Activated T-helper 17 cell treated with anti-CD3 and anti-CD28 coated beads, Interleukin-2, amount 50 U/mL, for 72 hours (primary cell): ENCODE measurements at regions not wholly inside any gene's neighbourhood (a gene's known extent, or its start where the extent isn't known, plus 50 kb on each side); places are given as distances from the start of the nearest gene placed in this dataset.
"Not testable (repeated sequence)": the region's sequence is repeated elsewhere in the genome, so short reads cannot be mapped to it uniquely, and the experiment has no call there.

ENCODE experiments used
- ATAC-seq: fragments of 150-1000 bp; cut with Tn5 transposase; replicated peaks from 2 replicates; pipeline ENCODE4 v1.10.0; 2021; ENCODE audit warnings: mild to moderate bottlenecking, moderate library complexity
- H3K27ac Mint-ChIP-seq: one replicate; pipeline ENCODE4 v1.8.0; 2022; ENCODE audit warnings: mixed read lengths
- H3K27me3 Mint-ChIP-seq: one replicate; pipeline ENCODE4 v1.8.0; 2022; ENCODE audit warnings: mixed read lengths
- H3K36me3 Mint-ChIP-seq: one replicate; pipeline ENCODE4 v1.8.0; 2022; ENCODE audit warnings: low read depth, mild to moderate bottlenecking, mixed read lengths
- H3K4me1 Mint-ChIP-seq: one replicate; pipeline ENCODE4 v1.8.0; 2022; ENCODE audit warnings: mixed read lengths
- H3K4me3 Mint-ChIP-seq: one replicate; pipeline ENCODE4 v1.8.0; 2022; ENCODE audit warnings: mild to moderate bottlenecking, mixed read lengths
- H3K9me3 Mint-ChIP-seq: one replicate; pipeline ENCODE4 v1.8.0; 2022; ENCODE audit warnings: mixed read lengths

DNA sequence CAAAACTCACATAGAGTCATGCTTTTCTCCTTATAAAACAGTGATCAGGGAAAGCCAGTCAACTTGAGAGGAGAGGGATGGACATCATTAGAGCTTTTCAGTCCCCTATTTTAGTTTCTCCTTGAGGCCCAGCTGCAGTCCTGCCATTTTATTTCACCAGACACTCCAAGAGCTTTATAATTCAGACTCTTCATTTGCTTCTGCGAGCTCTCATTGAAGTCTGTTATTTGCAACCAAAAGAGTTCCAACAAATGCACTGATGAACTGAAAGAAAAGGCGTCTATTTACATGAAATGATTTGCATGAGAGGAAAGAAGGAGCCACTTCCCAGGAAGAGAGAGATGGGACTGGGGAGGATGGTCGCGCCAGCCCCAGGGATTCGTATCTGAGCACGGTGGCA is 86.8 kb downstream of the NDUFA12 start:
- Mint-ChIP-seq H3K9me3 (no peaks in the 10 kb centered on the region), H3K36me3 (no peaks in the 10 kb centered on the region)
- no peak for ATAC-seq

DNA sequence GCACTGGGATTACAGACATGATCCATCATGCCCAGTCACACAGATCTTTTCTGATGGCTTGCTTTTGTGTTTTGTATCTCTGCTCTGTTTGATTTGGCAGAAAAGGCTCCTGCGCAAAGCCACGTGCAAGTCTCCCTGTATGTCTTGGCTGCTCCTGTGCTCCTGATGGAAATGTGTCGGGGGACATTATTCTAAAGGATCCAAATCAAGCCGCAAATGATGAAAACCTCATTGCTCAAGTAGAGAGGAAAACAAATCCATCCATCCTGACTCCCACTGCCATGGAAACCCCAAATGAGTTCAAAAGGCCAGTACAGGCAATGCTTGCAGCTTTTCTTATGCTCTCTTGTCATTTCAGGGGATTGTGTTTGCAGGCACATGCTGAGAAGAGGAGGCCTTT is 93.8 kb downstream of the NDUFA12 start:
- Mint-ChIP-seq H3K4me1 (peaks cover 7% of the 10 kb centered on the region), H3K27ac (no peak overlapping the region), H3K9me3 (peaks cover 5% of the 10 kb centered on the region), H3K27me3 (peaks cover 6% of the 10 kb centered on the region), H3K36me3 (no peaks in the 10 kb centered on the region), H3K4me3 (no peak overlapping the region)
- no peak for ATAC-seq

More for the DNA sequence above, 86.8 kb downstream of the NDUFA12 start:
- H3K4me1 Mint-ChIP-seq: peaks cover 7% of the 10 kb centered on the region
- H3K27ac Mint-ChIP-seq: no peak overlapping the region
- H3K27me3 Mint-ChIP-seq: no peaks in the 10 kb centered on the region
- no peak overlapping the region for H3K4me3 Mint-ChIP-seq

GRCh38 chr12:94905749-94906148 is 97.7 kb downstream of the NDUFA12 start:
- H3K9me3 Mint-ChIP-seq, H3K27me3 Mint-ChIP-seq, ATAC-seq, H3K4me3 Mint-ChIP-seq, H3K36me3 Mint-ChIP-seq, H3K27ac Mint-ChIP-seq, H3K4me1 Mint-ChIP-seq: not testable (repeated sequence)

- H3K27me3 Mint-ChIP-seq: no peaks in the 10 kb centered on the region
- ATAC-seq: no peak
- no peak overlapping the region for H3K27ac Mint-ChIP-seq
- H3K4me1 Mint-ChIP-seq: no peaks in the 10 kb centered on the region
- H3K9me3 Mint-ChIP-seq: no peaks in the 10 kb centered on the region
- H3K36me3 Mint-ChIP-seq: no peaks in the 10 kb centered on the region
- no peak overlapping the region for H3K4me3 Mint-ChIP-seq
These were observed 103.0 kb downstream of the NDUFA12 start for GRCh38 chr12:94900496-94900895.

DNA sequence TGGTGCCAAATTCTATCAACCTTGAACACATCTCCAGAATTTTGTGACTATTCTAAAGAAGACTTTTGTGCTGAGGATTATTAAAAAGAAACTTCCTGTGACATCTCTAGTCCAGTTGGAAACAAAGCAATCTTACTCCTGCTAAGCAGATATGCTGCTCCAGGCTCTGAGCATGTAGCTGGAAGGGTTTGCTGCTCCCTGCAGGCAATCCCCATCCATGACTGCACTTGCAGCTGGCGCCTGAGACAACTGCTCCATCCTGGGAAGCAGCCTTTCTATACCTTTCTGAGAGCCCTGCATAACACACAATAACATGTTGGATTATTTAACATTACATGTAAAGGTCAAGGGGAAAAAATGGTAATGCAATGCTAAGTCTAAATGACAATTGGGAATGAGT is 105.1 kb downstream of the NDUFA12 start:
- H3K4me1 Mint-ChIP-seq: no peaks in the 10 kb centered on the region
- H3K36me3 Mint-ChIP-seq: no peaks in the 10 kb centered on the region
- H3K4me3 Mint-ChIP-seq: no peak overlapping the region
- no peak overlapping the region for H3K27ac Mint-ChIP-seq
- no peak for ATAC-seq
- no peaks in the 10 kb centered on the region for H3K9me3 Mint-ChIP-seq
- peaks cover 2% of the 10 kb centered on the region for H3K27me3 Mint-ChIP-seq

GRCh38 chr12:94892544-94893267 is 110.8 kb downstream of the NDUFA12 start:
- Mint-ChIP-seq H3K36me3 (no peaks in the 10 kb centered on the region), H3K4me1 (no peaks in the 10 kb centered on the region), H3K4me3 (no peak overlapping the region), H3K27ac (no peak overlapping the region), H3K27me3 (peaks cover 16% of the 10 kb centered on the region), H3K9me3 (no peaks in the 10 kb centered on the region)
- ATAC-seq: no peak

DNA sequence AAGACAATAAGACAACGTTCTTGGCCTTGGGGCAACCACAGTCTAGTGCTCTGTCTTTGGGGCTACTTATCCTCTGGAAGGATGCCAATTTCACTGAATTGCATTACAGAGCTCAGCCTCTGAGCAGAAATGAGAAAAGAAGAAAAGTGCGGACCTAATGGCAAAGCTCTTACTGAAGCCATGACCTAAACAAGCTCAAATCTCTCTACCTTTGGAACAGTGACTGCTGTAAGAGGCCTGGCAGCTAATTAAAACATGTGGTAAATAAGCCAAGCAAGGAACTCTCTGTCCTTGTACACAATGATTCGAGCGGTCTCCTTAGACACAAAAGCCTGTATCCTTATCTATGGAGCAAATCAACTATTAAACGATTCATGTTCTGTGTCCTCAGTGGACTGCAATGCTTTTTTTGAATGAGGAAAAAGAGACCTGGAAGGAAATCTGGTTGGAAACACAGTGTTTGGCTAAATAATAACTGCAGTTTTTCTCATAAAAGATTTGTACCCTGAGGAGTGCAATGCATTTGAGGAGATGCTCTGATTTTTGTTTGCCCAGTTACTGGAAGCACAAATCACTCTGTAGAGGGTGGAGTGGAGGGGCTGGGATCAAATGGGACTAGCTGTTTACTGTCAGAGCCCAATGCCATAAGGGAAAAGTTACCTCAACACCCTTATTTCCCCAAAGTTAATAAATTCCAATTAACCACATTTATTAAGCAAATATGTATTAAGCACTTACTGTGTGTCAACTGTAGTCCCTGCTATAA is 113.9 kb downstream of the NDUFA12 start:
- Mint-ChIP-seq H3K27ac (no peak overlapping the region), H3K27me3 (peaks cover 16% of the 10 kb centered on the region), H3K9me3 (no peaks in the 10 kb centered on the region), H3K36me3 (no peaks in the 10 kb centered on the region), H3K4me3 (no peak overlapping the region), H3K4me1 (no peaks in the 10 kb centered on the region)
- no peak for ATAC-seq

DNA sequence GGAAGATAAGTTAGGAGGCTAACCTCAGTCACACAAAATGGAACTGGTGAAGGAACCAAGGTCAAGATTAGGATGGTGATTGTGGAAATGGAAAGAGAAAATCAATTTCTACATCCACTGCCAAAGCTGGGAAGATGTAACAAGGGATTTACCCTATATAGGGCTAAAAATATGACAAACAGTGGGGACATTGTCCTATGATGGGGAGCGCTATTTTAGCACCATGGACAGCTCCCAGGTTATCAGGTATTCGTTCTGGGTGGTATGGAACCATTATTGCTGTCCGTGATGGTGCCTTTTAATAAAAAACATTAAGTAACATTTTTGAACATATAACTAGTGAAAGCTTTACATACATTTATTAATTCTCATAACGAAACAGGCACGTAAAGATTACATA is 124.0 kb downstream of the NDUFA12 start:
- peaks cover 36% of the 10 kb centered on the region for H3K27me3 Mint-ChIP-seq
- no peak for ATAC-seq
- H3K4me3 Mint-ChIP-seq: no peak overlapping the region
- H3K36me3 Mint-ChIP-seq: no peaks in the 10 kb centered on the region
- peaks cover 4% of the 10 kb centered on the region for H3K9me3 Mint-ChIP-seq
- peaks cover 3% of the 10 kb centered on the region for H3K4me1 Mint-ChIP-seq
- no peak overlapping the region for H3K27ac Mint-ChIP-seq

- Mint-ChIP-seq H3K27ac (no peak overlapping the region), H3K4me3 (no peak overlapping the region), H3K9me3 (peaks cover 4% of the 10 kb centered on the region), H3K4me1 (peaks cover 11% of the 10 kb centered on the region), H3K36me3 (no peaks in the 10 kb centered on the region), H3K27me3 (peaks cover 63% of the 10 kb centered on the region)
- ATAC-seq: peak; percentile 56
These were observed 128.0 kb downstream of the NDUFA12 start for GRCh38 chr12:94875525-94875924.

DNA sequence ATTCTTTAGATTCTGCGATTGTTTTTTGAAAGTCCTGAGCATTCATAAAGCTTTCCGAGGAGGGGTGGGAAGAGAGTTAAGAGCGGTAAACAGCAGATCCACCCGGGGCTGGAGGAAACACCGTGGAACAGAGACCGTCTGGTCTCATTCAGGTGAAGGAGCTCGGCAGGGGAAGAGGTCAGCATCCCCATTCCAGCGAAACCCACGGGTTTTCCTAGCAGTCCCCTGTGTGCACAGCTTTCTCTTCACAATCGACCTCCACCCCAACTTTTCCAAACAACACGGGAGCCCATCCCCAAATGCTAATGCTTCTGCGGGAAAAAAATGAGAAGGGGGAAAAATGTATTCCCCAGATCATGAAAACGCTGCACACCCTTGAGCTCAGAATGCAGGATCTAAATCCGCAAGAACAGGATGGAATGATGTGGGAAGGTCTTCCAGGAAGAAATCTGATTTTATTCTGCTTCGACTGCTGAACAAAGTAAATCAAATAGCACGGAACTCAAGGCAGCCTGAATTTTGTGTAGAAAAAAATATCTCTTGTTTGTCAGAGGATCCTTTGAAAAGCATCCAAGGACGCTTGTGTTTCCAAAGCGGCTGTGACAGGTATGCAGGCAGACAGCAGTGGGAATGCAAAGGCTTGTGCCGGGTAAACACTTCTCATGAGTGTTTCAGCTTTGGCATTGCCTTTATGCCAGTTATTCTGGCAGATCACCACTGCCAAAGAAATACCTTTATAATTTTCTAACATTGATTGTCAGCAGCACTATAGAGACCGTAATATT is 128.8 kb downstream of the NDUFA12 start:
- Mint-ChIP-seq H3K4me1 (peaks cover 11% of the 10 kb centered on the region), H3K4me3 (peak overlapping the region; percentile 69), H3K36me3 (no peaks in the 10 kb centered on the region), H3K9me3 (peaks cover 4% of the 10 kb centered on the region), H3K27ac (no peak overlapping the region), H3K27me3 (peaks cover 68% of the 10 kb centered on the region)
- no peak for ATAC-seq

DNA sequence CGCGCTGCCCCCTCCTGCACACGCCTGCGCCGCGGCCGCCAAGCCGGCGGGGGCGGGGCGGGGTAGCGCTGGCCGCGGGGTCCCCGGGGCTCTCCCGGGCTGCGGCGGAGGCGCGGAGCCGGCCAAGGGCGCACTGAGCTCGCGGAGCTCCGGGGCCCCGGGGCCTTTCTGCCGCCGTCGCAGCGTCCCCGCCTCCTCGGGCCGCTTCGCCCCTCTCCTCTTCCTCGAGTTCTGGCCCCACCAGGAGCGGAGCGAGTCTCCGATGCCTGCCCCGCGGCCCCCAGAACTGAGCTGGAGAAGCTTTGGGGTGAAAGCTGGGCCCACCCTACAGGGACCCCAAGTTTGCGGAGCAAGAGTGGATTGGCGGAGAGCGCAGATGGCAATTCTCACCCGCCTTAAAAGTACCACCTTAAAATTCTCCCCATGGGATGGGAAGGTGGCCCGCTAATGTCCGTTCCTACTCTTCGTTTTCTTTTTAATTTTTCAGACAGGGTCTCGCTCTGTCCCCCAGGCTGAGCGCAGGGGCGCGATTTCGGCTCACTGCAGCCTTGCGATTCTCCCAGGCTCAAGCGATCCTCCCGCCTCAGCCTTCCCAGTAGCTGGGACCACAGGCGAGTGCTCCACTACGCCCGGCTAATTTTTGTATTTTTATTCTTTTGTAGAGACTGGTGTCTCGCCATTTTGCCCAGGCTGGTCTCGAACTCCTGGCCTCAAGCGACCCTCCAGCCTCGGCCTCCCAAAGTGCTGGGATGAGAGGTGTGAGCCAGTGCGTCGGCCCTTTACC is 129.6 kb downstream of the NDUFA12 start:
- Mint-ChIP-seq H3K4me3 (peak overlapping the region; percentile 69), H3K27ac (no peak overlapping the region), H3K9me3 (no peaks in the 10 kb centered on the region), H3K36me3 (no peaks in the 10 kb centered on the region), H3K27me3 (peaks cover 64% of the 10 kb centered on the region), H3K4me1 (peaks cover 11% of the 10 kb centered on the region)
- ATAC-seq: peak; percentile 11

DNA sequence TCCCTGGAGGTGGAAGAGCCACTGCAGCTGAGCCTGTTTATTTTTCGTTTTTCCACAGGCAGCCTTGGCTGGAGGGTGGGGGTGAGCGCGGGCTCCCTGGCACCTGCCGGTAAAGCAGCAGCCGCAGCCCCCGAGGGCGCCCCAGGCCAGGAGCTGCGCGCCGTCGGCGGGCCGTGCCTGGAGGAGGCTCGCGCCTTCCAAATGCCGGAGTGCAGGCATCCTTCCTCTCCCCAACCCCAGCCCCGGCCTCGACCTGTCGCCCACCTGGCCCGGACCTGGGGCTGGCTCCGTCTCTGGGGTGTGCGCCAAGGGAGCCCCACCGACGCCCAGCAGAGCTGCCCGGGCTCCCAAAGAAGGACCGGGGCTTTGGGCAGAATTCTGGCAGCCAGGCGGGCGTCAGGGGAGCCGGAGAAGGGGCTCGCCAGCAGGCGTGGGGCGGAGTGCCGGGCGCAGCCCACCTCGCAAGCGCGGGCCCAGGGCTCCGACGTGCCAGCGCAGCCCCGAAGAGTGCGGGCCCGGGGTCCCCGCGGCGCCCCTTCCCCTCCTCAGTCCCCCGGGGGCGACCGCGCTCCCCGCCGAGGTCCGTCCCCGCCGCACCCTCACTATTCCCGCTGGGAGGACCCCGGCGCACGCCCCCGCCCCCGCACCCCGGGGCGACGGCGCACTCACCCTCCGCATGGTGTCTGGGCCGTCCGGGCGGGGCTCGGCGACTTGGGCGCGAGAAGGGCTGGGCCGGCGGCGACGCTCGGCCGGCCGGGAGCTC is 130.3 kb downstream of the NDUFA12 start:
- Mint-ChIP-seq H3K9me3 (no peaks in the 10 kb centered on the region), H3K36me3 (no peaks in the 10 kb centered on the region), H3K4me1 (peaks cover 11% of the 10 kb centered on the region), H3K27ac (no peak overlapping the region), H3K27me3 (peaks cover 65% of the 10 kb centered on the region), H3K4me3 (peak overlapping the region; percentile 48)
- peak; percentile 12 for ATAC-seq

- Mint-ChIP-seq H3K36me3 (no peaks in the 10 kb centered on the region), H3K9me3 (no peaks in the 10 kb centered on the region), H3K4me1 (peaks cover 11% of the 10 kb centered on the region), H3K27me3 (peaks cover 66% of the 10 kb centered on the region), H3K4me3 (peak overlapping the region; percentile 48), H3K27ac (no peak overlapping the region)
- no peak for ATAC-seq
These were observed 130.9 kb downstream of the NDUFA12 start for GRCh38 chr12:94872671-94872970.
